H9 (cell line): ENCODE measurements at regions not wholly inside any gene's neighbourhood (a gene's known extent, or its start where the extent isn't known, plus 50 kb on each side); places are given as distances from the start of the nearest gene placed in this dataset.

Experiments used
- DNase-seq: peaks from one replicate; pipeline ENCODE4 v3.0.0-alpha.2; 2017
- H2AFZ ChIP-seq: one replicate; pipeline ENCODE4 v1.6.1; 2013; ENCODE audit warnings: mild to moderate bottlenecking, low read length, control low read depth, moderate library complexity
- H2AK5ac ChIP-seq: 2 replicates; pipeline ENCODE4 v1.6.1; 2013; ENCODE audit warnings: low read length, control low read depth, mixed read lengths; ENCODE audit not compliant: insufficient read length
- H2BK120ac ChIP-seq: one replicate; pipeline ENCODE4 v1.6.1; 2013; ENCODE audit warnings: low read depth, mild to moderate bottlenecking, low read length, control low read depth, inconsistent platforms; ENCODE audit not compliant: poor library complexity, severe bottlenecking
- H2BK12ac ChIP-seq: 2 replicates; pipeline ENCODE4 v1.6.1; 2013; ENCODE audit warnings: low read length, control low read depth, mixed read lengths, low read depth; ENCODE audit not compliant: insufficient read length
- H2BK15ac ChIP-seq: 2 replicates; pipeline ENCODE4 v1.6.1; 2013; ENCODE audit warnings: low read depth, low read length, control low read depth
- H2BK20ac ChIP-seq: one replicate; pipeline ENCODE4 v1.6.1; 2013; ENCODE audit warnings: low read depth, mild to moderate bottlenecking, low read length, control low read depth, inconsistent platforms; ENCODE audit not compliant: poor library complexity, severe bottlenecking
- H2BK5ac ChIP-seq: 2 replicates; pipeline ENCODE4 v1.6.1; 2013; ENCODE audit warnings: low read length, control low read depth, mixed read lengths; ENCODE audit not compliant: insufficient read length
- H3K14ac ChIP-seq: 2 replicates; pipeline ENCODE4 v1.6.1; 2013; ENCODE audit warnings: low read length, control low read depth; ENCODE audit not compliant: insufficient read depth
- H3K18ac ChIP-seq: 2 replicates; pipeline ENCODE4 v1.6.1; 2013; ENCODE audit warnings: low read depth, mild to moderate bottlenecking, mixed read lengths, low read length, control low read depth; ENCODE audit not compliant: insufficient read length
- H3K23ac ChIP-seq: 2 replicates; pipeline ENCODE4 v1.6.1; 2013; ENCODE audit warnings: low read length, control low read depth, mixed read lengths, low read depth; ENCODE audit not compliant: insufficient read length
- H3K23me2 ChIP-seq: 2 replicates; pipeline ENCODE4 v1.6.1; 2013; ENCODE audit warnings: low read depth, mild to moderate bottlenecking, mixed read lengths, low read length, control low read depth; ENCODE audit not compliant: insufficient read length, poor library complexity, severe bottlenecking
- H3K27ac ChIP-seq: 2 replicates; pipeline ENCODE4 v1.5.1; 2013; ENCODE audit warnings: low read length, control low read depth, mixed read lengths, low read depth; ENCODE audit not compliant: insufficient read length
- H3K27me3 ChIP-seq: 2 replicates; pipeline ENCODE4 v1.6.1; 2013; ENCODE audit warnings: low read length, control low read depth, inconsistent platforms; ENCODE audit not compliant: insufficient read depth
- H3K4ac ChIP-seq: 2 replicates; pipeline ENCODE4 v1.6.1; 2013; ENCODE audit warnings: low read depth, mild to moderate bottlenecking, control low read depth, inconsistent platforms, low read length, moderate library complexity
- H3K4me1 ChIP-seq: 2 replicates; pipeline ENCODE4 v1.6.1; 2013; ENCODE audit warnings: low read length, control low read depth, inconsistent platforms; ENCODE audit not compliant: insufficient read depth
- H3K4me2 ChIP-seq: 2 replicates; pipeline ENCODE4 v1.6.1; 2013; ENCODE audit warnings: low read length, control low read depth, mixed read lengths; ENCODE audit not compliant: insufficient read length, insufficient read depth
- H3K56ac ChIP-seq: 2 replicates; pipeline ENCODE4 v1.6.1; 2013; ENCODE audit warnings: low read depth, mild to moderate bottlenecking, mixed read lengths, low read length, control low read depth; ENCODE audit not compliant: insufficient read length
- H3K79me1 ChIP-seq: 2 replicates; pipeline ENCODE4 v1.6.1; 2013; ENCODE audit warnings: low read depth, mild to moderate bottlenecking, moderate library complexity, low read length, control low read depth, inconsistent platforms; ENCODE audit not compliant: insufficient read depth, poor library complexity, severe bottlenecking
- H3K79me2 ChIP-seq: 2 replicates; pipeline ENCODE4 v1.6.1; 2013; ENCODE audit warnings: low read length, control low read depth, inconsistent platforms; ENCODE audit not compliant: insufficient read depth
- H3K9ac ChIP-seq: 2 replicates; pipeline ENCODE4 v1.6.1; 2013; ENCODE audit warnings: low read length, control low read depth, mixed read lengths; ENCODE audit not compliant: insufficient read length; ENCODE audit errors: extremely low read depth
- H3K9me3 ChIP-seq: one replicate; pipeline ENCODE4 v1.6.1; 2013; ENCODE audit warnings: low read depth, low read length, inconsistent platforms; ENCODE audit not compliant: control insufficient read depth
- H3T11ph ChIP-seq: one replicate; pipeline ENCODE4 v1.6.1; 2013; ENCODE audit warnings: mild to moderate bottlenecking, low read length, control low read depth, inconsistent platforms
- H4K20me1 ChIP-seq: one replicate; pipeline ENCODE4 v1.6.1; 2013; ENCODE audit not compliant: control insufficient read depth, insufficient read length, insufficient read depth
- H4K5ac ChIP-seq: 2 replicates; pipeline ENCODE4 v1.6.1; 2013; ENCODE audit warnings: low read depth, mild to moderate bottlenecking, mixed read lengths, low read length, control low read depth; ENCODE audit not compliant: insufficient read length
- H4K8ac ChIP-seq: replicated peaks from 2 replicates; pipeline ENCODE4 v1.6.1; 2013; ENCODE audit warnings: low read length, control low read depth, mixed read lengths, low read depth; ENCODE audit not compliant: insufficient read length
- H4K91ac ChIP-seq: 2 replicates; pipeline ENCODE4 v1.6.1; 2013; ENCODE audit warnings: low read depth, mild to moderate bottlenecking, moderate library complexity, mixed read lengths, low read length, control low read depth; ENCODE audit not compliant: insufficient read length
- H3K27ac Mint-ChIP-seq, 3 experiments: 2 replicates in 2 of 3; 3 replicates in 1 of 3; pipeline ENCODE4 v1.8.0; 2020 to 2021; ENCODE audit warnings: mixed read lengths in 3 of 3, mild to moderate bottlenecking in 1 of 3, moderate library complexity in 1 of 3
- H3K27me3 Mint-ChIP-seq: 2 replicates; pipeline ENCODE4 v1.8.0; 2021; ENCODE audit warnings: low read depth, mild to moderate bottlenecking, moderate library complexity, mixed read lengths
- H3K36me3 Mint-ChIP-seq, 3 experiments: 2 replicates in 2 of 3; 3 replicates in 1 of 3; pipeline ENCODE4 v1.8.0; 2020 to 2021; ENCODE audit warnings: low read depth in 3 of 3, mixed read lengths in 3 of 3; ENCODE audit not compliant: insufficient read depth in 1 of 3
- H3K4me1 Mint-ChIP-seq, 2 experiments: 2 replicates each; pipeline ENCODE4 v1.8.0; 2020; ENCODE audit warnings: mixed read lengths in 2 of 2
- H3K4me3 Mint-ChIP-seq, 2 experiments: 2 replicates in 1 of 2; 3 replicates in 1 of 2; pipeline ENCODE4 v1.8.0; 2020 to 2021; ENCODE audit warnings: mild to moderate bottlenecking in 2 of 2, mixed read lengths in 2 of 2, moderate library complexity in 1 of 2
- H3K9me3 Mint-ChIP-seq, 2 experiments: 2 replicates in 1 of 2; 3 replicates in 1 of 2; pipeline ENCODE4 v1.8.0; 2020; ENCODE audit warnings: mild to moderate bottlenecking in 2 of 2, mixed read lengths in 2 of 2, moderate library complexity in 1 of 2
- CTCF ChIP-seq: fragments of 200-600 bp; sonication (generic); conservative IDR thresholded peaks from 3 replicates; pipeline ENCODE4 v1.8.0; 2021; ENCODE audit warnings: antibody characterized with exemption, mild to moderate bottlenecking
- WGBS: extraction: QIAGEN DNeasy Blood & Tissue Kit; methylation state at CpG from one replicate; pipeline ENCODE4 v1.1.7; 2013; ENCODE audit warnings: missing lambda C conversion rate, low lambda C conversion rate, mixed read lengths; ENCODE audit not compliant: insufficient read length; ENCODE audit errors: extremely low coverage; 5-methylcytosine and 5-hydroxymethylcytosine counted together

- Mint-ChIP-seq H3K36me3 (peaks cover 0 to 16% (median 0%) of the 10 kb centered on the region in 3 experiments; a peak in 4 of 7 replicates), H3K4me1 (peaks cover 5% of the 10 kb centered on the region in 2 experiments), H3K27ac (no peak overlapping the region), H3K4me3 (no peak overlapping the region), H3K27me3 (no peaks in the 10 kb centered on the region), H3K9me3 (peaks cover 4 to 7% of the 10 kb centered on the region in 2 experiments; a peak in 4 of 5 replicates)
- no peak overlapping the region for H2BK15ac ChIP-seq
- H3K79me1 ChIP-seq = no peaks in the 10 kb centered on the region
- H4K8ac ChIP-seq = no peak overlapping the region
- H2AK5ac ChIP-seq = no peak overlapping the region
- H4K20me1 ChIP-seq = no peaks in the 10 kb centered on the region
- no peak overlapping the region for H4K91ac ChIP-seq
- TF ChIP-seq CTCF = no peak
- H2BK120ac ChIP-seq = no peak overlapping the region
- H3K79me2 ChIP-seq = no peaks in the 10 kb centered on the region
- DNase-seq = no peak
- H3T11ph ChIP-seq = no peak overlapping the region
- no peak overlapping the region for H3K23ac ChIP-seq
- H2BK20ac ChIP-seq = no peak overlapping the region
- H4K5ac ChIP-seq = no peak overlapping the region
- no peaks in the 10 kb centered on the region for H3K4me1 ChIP-seq
- no peak overlapping the region for H3K14ac ChIP-seq
- no peaks in the 10 kb centered on the region for H3K27me3 ChIP-seq
- no peaks in the 10 kb centered on the region for H3K23me2 ChIP-seq
- H3K9me3 ChIP-seq = no peaks in the 10 kb centered on the region
- H2BK5ac ChIP-seq = no peak overlapping the region
- H3K4me2 ChIP-seq = no peak overlapping the region
- no peak overlapping the region for H2BK12ac ChIP-seq
- no peak overlapping the region for H3K9ac ChIP-seq
- H3K27ac ChIP-seq = no peak overlapping the region
- H2AFZ ChIP-seq = no peak overlapping the region
- H3K4ac ChIP-seq = no peak overlapping the region
- H3K56ac ChIP-seq = no peak overlapping the region
- no peak overlapping the region for H3K18ac ChIP-seq
- WGBS = no CpG with 5 or more reads among the region's 2 CpGs
Observed at GRCh38 chr6:67839818-67840217, 795.3 kb upstream of the ADGRB3 start.
